HEK293 (cell line): ENCODE measurements at regions not wholly inside any gene's neighbourhood (a gene's known extent, or its start where the extent isn't known, plus 50 kb on each side); places are given as distances from the start of the nearest gene placed in this dataset.

ENCODE experiments used
- HOXA7 ChIP-seq: sonication (generic); formaldehyde crosslinking; IDR thresholded peaks from 2 replicates; pipeline ENCODE4 v1.8.1; 2022; ENCODE audit warnings: missing genetic modification reagents, borderline replicate concordance
- SALL2 ChIP-seq: fragments of 450-650 bp; formaldehyde crosslinking; IDR thresholded peaks from 2 replicates; pipeline ENCODE4 v1.5.0; 2017; ENCODE audit warnings: missing biosample characterization, mild to moderate bottlenecking, missing genetic modification characterization, borderline replicate concordance

DNA sequence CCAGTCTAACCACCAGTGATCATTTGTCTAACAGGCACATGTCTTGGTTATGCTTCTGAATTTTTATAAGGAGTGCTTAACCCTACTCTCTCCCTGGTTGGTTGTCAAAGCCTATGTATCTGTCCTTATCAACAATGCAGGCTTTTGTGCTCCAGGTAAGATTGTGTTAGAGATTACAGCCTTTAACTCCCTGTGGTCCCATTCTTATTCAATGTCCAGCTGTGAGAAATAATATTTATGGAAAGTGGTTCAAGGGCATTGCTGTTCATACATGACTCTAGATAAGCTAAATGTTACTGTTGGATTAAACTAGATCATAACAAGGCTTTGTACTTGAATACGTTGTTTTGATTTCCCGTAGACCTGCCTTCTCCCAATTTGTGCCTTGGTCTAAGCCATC is 146.1 kb upstream of the TSC22D2 start:
- no peak for TF ChIP-seq SALL2 (tag by site-specific recombination)
- no peak for TF ChIP-seq HOXA7 (CRISPR knock-in tag)
